ENCODE measurements at regions not wholly inside any gene's neighbourhood (a gene's known extent, or its start where the extent isn't known, plus 50 kb on each side); places are given as distances from the start of the nearest gene placed in this dataset.

- ATAC-seq, result no peak
Measured at GRCh38 chr11:70751142-70751734, 352.9 kb downstream of the CTTN start.

- ATAC-seq, result peak; percentile 95
Measured at GRCh38 chr11:70755410-70756158, 357.3 kb downstream of the CTTN start.

DNA sequence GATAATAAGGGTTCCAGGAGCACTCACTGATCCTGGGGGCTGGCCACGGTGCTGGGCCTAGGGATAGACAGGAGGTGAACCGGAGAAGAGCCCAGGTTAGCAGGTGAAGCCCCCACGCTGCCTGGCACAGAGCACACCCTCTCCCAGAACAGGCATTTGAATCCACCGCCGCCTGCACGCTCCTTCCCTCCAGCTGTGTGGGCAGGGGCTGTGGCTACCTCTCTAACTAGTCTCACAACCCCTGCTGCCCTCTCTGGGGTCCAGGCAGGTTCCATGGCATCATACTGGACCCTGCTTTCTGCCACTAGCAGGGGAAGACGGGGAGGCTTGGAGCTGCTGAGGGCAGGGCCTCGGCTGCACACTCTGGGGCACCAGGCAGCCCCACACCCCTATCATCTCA, 358.0 kb downstream of the CTTN start:
- ATAC-seq, result no peak

DNA sequence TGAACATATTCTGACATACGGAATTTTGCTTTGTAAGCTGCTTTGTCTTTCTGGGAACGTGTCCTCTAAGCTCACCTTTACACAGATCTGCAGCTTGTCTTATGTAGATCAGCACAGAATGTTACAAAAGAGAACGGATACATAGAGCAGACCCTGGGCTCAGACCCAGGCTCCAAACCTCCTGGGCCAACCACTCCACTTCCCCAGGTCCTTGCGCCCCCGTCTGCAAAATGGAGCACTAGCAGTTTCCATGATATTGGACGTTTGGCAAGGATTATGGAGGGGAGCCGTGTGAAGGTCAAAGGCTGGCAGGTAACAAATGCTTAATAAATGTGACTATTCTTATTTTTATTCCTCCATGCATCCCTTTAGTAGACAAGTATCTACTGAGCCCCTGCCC, 358.4 kb downstream of the CTTN start:
- no peak for ATAC-seq

DNA sequence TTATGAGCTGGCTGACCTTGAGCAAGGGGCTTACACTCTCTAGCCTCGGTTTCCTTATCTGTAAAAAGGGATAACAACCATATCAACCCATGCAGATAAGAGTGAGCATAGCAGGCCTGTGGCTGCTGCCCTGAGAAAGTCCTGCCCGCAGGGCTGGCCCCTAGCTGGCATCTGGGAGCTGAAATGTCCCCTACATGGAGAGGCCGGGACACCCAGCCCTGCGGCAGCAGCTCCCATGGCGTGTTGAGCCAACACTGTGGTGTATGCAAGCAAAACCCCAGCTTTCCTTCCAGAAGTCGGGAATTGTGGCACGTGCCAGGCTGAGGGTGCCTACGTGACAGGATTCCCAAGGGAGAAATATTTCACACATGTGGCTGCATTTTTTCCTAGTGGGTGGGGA, 358.9 kb downstream of the CTTN start:
- no peak for ATAC-seq

GRCh38 chr11:70758206-70758605, 359.9 kb downstream of the CTTN start:
- ATAC-seq, result no peak

GRCh38 chr11:70759846-70760245, 361.5 kb downstream of the CTTN start:
- ATAC-seq, result peak; percentile 9

GRCh38 chr11:70760416-70761020, 362.2 kb downstream of the CTTN start:
- ATAC-seq, result no peak

- ATAC-seq, result no peak
Measured at GRCh38 chr11:70761094-70761907, 363.0 kb downstream of the CTTN start.

- ATAC-seq, result no peak
Measured at GRCh38 chr11:70761908-70762337, 363.6 kb downstream of the CTTN start.

- no peak for ATAC-seq
Measured at GRCh38 chr11:70762810-70763209, 364.5 kb downstream of the CTTN start.

DNA sequence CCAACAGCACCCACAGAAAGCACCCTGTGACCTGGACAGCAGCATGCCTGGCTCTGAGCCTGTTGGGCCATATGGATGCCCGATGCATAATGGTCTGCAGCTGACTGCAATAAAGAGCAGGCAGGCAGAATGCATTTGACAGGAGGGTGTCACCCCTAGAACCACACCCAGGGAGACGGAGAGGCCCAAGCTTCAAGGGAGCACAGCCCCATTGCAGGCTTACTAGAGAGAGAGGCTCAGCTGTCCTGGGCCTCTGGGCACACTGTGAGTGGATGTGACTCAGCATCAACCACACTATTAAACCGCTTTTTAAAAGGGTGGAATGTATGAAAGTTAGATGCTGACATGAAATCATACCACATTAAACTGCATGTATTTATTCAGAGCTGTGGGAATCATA, 365.3 kb downstream of the CTTN start:
- no peak for ATAC-seq

DNA sequence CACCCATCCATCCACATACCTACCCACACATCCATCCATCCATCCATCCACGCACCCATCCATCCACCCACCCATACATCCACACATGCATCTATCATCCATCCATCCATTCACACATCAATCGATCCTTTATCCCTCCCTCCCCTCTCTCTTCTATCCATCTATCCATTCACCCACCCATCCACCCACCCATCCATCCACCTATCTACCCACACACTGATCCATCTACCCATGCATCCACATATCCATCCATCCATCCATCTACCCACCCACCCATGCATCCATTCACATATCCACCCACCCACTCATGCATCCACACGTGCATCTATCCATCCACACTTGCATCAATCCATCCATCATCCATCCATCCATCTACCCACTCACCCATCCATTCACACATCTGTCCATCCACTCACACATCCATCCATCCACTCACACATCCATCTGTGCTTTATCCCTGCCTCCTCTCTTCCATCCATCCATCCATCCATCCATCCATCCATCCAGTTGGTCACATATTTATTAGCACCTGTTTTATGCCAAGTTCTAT, 366.1 kb downstream of the CTTN start:
- ATAC-seq, result no peak

- no peak for ATAC-seq
Measured at GRCh38 chr11:70766901-70767300, 368.6 kb downstream of the CTTN start.

- no peak for ATAC-seq
Measured at GRCh38 chr11:70768346-70769095, 370.2 kb downstream of the CTTN start.

GRCh38 chr11:70769106-70769505, 370.8 kb downstream of the CTTN start:
- no peak for ATAC-seq

DNA sequence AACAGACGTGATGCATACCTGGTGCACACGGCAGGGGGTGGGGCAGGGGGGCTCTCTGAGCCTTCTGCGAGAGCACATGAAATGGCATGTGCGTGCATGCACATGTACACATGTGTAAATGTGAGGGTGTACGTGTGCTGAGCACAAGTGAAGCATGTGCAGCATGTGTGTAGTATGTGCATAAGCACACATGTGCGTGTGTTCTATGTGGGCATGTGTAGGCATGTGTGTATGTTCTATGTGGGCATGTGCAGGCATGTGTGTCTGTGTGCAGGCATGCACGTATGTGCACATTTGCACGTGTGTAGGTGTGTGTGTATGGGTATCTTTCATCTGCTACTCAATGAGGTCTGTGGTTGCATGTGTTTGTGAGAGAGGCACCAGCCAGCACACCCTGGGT, 371.2 kb downstream of the CTTN start:
- no peak for ATAC-seq

DNA sequence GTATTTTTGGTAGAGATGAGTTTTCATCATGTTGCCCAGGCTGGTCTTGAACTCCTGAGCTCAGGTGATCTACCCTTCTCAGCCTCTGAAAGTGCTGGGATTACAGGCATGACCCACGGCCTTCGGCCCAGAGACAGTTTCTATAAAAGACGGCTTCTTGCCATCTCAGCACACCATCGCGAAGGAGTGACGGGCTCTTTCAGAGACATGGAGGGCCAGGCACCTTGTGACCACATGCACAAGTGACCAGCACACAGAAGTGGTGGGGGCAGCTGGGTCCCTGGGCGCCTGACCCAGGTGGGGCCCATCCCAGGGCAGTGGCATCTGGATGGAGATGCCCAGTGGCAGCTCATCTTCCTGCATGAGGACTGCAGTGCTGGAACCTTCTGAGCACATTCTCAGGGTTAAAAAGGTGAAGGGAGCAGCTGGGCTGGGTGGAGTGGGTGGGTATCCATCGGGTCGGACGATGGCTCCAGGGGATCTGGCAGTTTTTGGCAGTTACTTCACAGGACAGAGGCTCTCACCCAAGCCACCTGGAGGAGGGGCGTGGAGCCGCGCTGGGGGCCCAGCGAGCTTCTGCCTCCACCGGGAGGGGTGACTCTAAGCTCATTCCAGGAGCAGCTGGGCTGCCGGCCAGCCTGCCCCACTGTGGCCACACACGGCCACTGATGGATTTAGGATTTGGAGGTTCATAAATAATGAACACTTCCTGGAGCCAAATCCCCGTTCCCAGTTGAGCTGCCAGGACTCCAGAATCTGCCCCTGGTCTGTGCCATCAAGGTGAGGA, 373.0 kb downstream of the CTTN start:
- ATAC-seq, result no peak

DNA sequence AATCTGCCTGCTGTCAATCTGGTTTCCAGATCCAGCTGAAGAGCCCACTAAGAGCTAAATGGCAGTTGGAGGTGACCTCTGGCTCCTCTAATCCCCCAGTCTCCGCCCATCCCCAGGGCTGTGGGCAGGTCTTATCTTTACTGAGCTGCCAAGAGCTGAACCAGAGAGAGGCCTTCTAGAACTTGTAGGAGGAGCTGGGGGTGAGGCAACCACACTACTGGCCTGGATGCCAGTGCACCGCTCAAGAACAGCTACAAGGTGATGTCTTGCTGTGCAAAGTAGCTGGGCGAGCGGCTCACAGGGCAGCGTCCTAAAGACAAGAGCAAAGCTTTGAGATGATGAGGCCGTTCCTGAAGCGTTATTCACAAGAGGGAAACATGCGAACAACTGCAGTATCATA, 374.6 kb downstream of the CTTN start:
- ATAC-seq, result no peak

GRCh38 chr11:70775386-70776075, 377.2 kb downstream of the CTTN start:
- no peak for ATAC-seq
